GM19328 (cell line): ENCODE measurements at regions not wholly inside any gene's neighbourhood (a gene's known extent, or its start where the extent isn't known, plus 50 kb on each side); places are given as distances from the start of the nearest gene placed in this dataset.
"Not testable (repeated sequence)": the region's sequence is repeated elsewhere in the genome, so short reads cannot be mapped to it uniquely, and the experiment has no call there.

ENCODE experiments used
- ATAC-seq: cut with Tn5 transposase; IDR thresholded peaks from one replicate; pipeline ENCODE4 v1.9.1; 2021; ENCODE audit warnings: mild to moderate bottlenecking, moderate library complexity; ENCODE audit not compliant: unreplicated experiment

DNA sequence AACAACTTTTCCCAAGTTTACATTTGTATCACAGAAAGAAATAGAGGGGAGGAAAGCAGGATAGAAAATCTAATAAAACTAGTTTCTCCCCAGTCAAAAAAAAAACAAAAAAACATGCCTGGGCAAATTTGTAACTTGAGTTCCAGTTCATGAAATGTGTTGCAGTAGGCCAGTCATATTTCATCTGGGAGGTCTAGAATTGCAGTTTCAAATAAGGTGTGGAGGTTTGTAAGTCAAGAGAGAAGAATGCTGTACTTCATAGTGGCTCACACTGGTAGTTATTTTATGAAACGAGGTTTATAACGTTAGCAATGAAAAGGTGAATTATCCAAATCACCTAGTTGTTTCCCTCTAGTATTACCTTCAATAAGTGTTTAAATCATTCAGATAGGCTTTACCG, 1313.9 kb upstream of the SLC39A10 start:
- ATAC-seq, result no peak

DNA sequence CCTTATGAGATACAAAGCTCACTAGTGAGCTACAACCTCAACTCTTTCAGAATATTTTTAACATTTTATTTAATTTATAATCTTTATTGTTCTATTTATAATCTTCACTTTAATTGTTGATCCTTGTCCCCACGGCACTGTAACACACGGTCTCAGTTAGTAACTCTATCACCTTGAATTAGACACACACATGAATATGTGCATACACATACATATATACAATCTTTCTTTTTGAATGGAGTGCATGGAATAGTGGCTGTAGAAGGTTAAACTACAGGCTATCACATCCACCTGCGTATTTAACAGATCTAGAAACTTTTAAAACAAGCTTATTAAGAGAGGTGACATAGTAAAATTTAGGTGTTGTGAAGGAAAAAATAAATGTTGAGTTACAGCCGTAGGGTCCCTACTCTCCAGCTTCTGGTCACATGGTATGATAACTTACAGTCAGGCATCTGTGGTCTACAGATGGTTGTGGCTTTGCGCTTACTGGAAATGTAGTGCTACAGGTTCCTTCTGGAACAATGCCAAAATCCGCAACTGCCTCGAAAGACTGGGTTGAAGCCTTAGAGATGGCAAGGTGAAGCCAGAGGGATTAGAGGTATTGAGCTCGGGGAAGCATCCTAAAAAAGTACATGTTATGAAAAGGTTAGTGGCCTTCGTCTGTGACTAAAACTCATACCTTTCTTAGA, 1324.1 kb upstream of the SLC39A10 start:
- ATAC-seq, result no peak

DNA sequence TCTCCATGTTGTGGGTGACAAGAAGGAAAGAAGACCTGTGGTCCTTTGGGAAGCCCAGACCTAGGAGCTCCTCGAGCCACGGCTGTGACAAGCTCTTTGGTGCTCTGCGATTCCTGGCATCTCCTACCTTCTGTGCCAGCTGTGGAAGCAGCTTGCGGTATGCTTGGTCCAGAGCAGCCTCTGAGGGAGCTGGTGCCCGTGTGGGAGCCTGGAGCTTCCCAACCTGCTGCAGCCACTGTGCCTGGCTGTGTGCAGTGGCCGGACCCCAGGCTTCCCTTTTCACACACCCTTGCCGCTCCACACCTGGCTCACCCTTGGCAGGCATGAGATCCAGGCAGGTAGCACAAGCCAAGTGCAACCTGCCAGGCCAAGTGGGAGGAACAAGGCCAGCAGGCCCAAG, 1328.6 kb upstream of the SLC39A10 start:
- ATAC-seq, result no peak

DNA sequence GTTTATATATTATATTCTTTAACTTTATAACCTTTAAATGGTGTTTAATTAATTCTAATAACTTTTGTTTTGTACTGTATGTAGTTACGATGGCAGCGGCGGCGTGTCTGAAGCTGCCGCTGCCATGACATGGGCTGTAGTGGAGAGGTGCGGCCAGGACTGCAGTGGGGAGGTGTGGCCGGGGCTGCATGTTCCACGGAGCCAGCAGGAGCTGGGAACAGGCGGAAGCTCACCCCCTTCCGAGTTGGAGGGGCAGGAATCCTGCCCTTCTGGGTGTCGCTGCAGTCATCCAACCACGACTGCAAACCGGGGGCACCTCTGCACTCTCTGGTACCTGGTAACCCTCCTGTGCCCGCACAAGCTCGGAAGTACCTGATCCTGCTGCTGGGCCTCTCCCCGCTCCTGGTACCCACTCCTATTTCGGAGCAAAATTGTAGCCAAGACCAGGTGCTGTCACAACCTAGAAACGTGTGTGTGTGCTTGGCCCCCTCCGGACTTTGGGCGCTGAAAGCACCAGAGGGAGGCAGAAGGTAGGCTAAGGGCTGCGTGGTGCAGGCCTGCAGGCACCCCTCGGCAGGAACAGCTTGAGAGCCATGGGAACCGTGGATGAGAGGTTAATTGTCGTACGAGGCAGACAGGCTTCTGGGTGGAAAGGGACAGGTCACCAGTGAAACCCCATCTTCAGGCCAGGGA, 1329.7 kb upstream of the SLC39A10 start:
- ATAC-seq, result no peak

DNA sequence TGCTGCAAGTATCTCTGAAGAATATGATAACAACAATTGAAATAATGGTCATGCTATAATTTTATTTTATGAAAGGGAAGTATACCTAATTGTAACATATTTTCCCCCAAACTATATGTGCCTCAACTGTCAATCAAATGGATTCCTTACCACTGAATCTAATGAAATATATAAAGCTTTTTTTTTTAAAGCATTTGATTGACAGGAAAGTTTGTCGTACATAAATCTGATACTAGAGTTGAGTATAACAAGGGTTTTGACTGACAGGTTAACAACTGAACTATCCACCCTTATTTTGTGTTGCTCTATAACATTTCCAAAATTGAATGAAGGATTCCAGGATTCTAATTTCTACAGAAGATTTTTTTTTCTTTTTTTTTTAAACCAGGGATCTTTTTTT, 1333.3 kb upstream of the SLC39A10 start:
- no peak for ATAC-seq

DNA sequence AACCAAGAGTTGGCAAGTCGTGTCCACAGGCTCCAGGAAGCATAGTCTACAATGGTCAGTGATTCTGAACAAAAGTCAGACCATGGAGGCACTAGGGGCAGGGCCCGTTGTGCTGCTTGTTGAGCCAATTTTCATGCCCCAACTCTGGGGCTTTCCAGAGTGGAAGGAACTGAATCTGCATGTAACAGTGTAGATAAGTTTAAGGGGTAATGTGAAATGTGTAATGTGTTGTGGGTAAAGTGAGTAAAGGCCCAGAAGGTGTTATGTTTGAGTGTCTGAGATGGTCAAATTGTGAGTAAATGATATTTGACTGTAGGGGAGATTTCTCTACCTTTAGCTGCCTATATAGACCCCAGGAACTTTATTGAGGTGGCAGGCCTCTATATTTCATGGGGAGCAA, 1336.5 kb upstream of the SLC39A10 start:
- no peak for ATAC-seq

DNA sequence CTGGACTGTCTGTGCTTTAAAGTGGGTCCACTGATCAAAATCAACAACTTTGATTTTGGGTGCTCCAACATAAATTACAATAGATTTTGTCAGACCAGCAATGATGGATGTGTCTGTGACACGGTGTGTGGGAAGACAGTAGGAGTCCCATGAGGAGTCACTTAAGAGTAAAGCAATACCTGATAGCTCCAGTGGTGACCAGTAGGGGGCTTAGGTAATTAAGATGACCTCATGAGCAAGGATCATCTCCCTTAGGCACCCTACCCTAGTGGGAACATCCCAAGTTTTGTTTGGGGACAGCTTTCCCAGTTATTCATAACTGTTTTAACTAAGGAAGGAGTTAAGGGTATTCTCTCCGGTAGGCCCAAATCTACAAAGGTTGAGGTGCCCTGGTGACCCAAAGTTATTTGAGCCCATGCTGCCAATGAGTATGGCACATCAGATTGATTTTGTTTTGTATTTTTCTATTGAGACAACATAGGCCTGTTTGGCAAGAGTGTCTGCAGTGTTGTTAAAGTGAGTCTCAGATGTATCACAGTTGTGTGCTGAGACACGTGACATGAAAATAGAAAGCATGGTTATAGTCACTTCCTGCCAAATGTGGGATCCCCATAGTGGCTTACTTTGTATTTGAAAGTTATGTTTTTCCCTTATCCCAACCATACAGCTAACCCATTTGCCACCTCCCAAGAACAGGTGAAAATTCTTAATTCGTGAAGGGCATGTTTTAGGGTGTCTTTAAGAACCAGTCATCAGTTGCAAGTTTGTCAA, 1337.6 kb upstream of the SLC39A10 start:
- ATAC-seq, result no peak

DNA sequence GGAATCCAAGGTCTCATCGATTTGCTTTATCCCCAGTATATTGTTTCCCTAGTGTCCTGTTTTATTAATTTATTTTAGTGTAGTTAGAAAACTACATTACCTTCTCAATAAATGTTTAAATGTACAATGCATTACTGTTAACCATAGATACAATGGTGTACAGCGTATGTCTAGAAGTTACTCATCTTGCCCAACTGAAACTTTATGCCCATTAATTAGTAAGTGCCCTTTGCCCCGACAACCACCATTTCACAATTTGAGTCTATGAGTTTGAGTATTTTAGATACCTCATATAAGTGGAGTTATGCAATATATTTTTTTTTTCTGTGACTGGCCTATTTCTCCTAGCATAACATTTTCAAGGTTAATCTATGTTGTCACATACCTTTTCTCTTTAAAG, 1343.0 kb upstream of the SLC39A10 start:
- ATAC-seq, result no peak

DNA sequence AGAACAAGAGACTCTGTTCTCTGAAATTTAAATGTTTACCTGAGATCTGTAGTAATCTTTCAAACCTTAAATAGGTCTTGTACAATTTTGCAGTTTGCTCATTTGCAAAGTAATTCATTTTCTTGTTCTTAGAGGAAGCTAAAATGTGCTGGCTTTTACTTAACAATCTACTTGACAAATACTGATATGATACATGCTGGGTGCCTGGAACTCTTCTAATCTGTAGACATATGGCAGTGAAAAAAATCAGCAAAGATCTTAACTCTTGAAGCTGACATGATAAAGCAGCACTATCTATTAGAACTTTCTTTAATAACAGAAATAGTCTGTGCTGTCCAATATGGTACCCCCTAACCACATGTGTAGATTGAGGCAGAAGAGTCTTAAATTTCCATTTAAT, 1352.8 kb upstream of the SLC39A10 start:
- no peak for ATAC-seq

DNA sequence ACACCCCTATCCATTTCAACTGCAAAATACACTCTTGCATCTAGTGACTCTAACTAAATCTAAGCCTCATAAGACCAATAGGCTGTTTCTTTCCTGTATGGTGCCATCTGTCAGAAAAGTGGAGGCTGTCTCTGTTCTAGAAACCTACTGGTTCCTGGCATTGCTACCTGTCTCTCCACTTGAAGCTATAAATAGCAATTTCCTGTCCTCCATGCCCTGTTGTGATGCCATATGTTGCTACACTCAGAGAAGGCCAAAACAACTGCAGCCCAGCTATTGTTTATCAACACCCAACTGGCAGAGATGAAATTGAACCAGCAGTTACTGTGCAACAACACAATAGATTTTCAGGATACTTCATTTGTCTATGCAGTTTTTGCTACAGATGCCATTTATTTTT, 1355.1 kb upstream of the SLC39A10 start:
- no peak for ATAC-seq

DNA sequence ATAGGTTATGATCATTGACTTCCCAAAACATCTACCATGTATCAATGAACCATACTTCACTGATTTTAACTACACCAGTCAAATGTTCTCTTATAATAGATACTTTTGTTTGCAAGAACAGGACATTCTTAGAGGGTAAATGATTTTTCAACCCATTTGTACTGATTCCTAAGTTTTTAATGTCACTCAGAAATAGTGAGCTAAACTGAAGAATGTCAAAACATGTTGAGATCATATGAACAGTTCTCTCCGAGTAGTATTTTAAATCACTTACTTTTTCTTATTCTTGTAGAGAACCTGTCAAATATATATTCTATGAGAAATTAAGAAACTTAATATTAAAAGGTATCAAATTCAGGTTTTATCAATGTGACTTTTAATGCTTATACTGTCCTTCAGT, 1362.9 kb upstream of the SLC39A10 start:
- ATAC-seq, result no peak

DNA sequence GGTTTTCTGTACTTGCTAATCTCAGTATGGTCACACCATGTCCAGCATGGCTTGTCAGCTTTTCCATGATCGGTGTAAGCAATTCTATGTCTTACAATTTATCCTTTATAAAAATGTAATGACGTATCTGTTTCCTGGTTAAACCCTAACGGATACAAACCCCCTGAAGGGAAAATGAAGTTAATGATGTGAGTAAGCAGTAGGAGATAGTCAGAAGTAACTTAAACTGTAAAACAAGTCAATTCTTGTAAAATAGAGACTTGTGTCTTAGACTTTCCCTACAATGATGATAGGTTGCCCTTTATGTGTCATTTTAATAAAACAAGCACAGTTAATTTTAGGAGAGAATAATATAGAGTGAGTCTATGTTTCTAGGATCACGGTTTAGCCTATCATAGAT, 1365.9 kb upstream of the SLC39A10 start:
- no peak for ATAC-seq

DNA sequence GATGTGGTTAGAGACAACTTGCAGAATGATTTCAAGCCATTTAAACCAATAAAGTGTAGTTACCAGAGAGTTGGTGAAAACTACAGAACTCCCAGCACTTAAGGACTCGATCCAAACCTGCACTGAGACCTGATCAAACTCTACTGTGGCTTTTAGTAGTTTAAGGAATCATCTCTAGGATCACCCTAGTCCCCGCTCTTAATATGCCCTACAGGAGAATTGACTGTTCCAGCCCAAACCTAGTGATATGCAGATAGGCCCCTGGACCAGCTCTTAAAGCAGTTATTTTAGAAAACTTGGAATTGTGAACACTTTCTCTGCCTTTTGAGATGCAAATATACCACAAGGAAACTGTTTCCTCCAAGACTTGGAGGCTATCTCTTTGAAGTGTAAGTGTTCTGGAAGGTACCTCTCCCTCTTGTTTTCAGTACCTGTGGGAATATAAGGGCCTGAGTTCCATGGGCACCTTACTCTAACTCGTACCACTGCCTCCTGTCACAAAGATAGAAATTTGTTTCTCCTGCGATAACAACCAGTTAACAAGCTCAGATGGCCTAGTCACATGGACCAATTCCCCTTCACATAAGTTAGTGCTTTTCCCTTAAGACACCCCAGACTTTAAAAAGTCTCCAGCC, 1367.2 kb upstream of the SLC39A10 start:
- no peak for ATAC-seq

DNA sequence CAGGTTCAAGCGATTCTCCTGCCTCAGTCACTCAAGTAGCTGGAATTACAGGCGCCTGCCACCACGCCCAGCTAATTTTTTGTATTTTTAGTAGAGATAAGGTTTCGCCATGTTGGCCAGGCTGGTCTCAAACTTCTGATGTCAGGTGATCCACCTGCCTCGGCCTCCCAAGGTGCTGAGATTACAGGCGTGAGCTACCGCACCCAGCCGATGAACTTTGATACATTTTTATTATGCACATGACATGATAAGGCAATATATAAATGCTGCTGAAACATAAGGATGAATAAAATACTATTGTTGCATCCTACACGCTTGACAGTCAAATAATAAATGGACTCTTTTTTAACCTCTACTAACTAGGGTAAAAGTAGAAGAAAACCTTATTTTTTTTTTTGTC, 1380.4 kb upstream of the SLC39A10 start:
- ATAC-seq, result not testable (repeated sequence)

DNA sequence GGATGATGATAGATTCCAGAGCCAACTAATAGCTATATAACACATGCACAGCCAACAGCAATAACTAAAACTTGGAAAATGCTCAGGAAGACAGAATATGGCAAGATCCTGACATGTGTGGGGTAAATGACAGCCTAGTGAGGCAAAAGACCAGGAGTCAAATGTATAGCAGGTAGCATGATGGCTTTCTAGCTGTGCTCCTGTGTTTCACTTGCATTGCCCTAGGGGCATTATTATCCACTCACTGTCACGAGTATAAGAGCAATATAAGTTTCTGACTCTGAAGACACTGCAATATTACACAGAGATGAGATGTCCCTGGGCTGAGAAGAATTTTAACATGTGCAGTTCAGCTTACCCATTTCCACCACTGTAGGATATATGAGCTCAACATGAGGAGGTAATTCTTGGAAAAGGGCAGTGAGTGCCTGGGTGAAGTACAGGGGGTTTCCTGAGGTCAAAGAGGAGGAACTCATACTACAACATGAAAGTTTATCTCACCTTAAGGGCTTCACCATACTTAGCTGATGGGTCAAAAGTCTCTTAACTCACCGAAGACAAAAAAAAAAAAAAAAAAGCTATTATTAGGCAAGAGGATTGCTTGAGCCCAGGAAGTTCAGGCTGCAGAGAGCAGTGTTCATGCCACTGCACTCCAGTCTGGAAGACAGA, 1385.6 kb upstream of the SLC39A10 start:
- ATAC-seq, result no peak

DNA sequence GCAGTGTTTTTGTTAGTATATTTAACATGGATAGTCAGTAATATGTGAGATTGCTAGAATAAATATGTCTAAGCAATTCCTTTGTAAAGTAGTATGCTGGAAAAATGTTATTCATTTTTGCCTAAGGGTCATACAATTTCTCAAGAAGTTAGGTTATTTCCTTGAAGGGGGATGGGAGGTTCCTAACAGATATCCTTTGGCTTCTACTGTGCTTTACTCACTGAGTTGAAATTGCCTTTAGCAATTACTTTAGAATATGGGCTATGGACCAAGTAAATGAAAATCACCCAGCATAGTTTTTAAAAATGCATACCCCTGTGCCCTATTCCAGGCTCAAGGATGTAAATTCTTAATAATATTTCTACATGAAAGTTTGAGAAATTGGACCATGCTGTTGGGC, 1386.4 kb upstream of the SLC39A10 start:
- no peak for ATAC-seq

DNA sequence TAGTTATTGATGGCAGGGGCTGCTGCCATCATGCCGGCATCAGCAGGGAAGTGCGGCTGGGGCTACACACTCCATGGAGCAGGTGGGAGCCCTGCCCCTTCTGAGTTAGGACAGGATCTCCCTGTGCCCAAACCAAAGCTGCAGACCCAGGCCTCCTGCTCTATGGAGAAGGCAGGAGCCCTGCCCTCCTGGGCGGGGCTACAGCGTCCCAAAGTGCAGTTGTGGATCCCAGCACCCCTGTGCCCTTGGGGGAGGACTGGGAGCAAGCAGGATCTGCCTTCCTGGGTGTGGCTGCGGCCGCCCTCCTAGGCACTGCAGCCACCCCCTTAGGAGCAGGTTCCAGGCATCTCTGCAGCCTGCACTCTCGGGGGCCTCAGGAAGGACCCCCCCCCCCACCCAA, 1392.4 kb upstream of the SLC39A10 start:
- no peak for ATAC-seq

DNA sequence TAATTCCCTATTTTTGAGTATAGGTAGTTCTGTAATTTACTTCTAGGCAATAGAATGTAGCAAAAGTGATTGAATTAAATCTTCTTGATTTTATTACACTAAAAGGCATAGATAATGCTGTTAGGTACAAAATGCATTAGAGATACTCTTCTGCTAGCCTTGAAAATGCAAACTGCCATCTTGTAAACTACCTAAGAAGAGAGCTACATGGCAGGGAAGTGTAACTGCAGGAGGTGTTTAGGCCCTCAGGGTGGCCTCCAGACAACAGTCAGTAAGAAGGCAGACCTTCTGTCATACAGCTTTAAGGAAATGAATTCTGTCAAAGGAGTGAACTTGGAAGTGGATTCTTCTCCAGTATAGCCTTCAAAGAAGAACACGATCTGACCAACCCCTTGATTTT, 1396.8 kb upstream of the SLC39A10 start:
- ATAC-seq, result no peak

DNA sequence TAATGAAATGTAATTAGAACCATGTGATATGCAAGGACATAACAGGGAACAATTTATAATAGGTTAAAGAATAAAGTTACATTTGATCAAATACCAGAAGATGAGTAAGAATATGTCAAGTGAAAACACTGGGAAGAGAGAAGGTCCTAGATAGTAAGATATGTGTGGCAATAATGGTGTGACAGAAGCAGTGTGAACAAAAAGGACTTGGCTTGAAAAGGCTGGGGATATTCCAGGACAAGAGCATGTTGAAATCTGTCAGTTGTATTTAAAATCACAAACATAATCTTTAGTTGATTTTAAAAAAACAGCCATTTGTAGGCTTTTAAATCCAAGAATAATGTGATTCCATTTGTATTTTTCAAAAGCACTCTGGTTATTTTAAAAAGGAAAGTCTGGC, 1399.9 kb upstream of the SLC39A10 start:
- no peak for ATAC-seq

DNA sequence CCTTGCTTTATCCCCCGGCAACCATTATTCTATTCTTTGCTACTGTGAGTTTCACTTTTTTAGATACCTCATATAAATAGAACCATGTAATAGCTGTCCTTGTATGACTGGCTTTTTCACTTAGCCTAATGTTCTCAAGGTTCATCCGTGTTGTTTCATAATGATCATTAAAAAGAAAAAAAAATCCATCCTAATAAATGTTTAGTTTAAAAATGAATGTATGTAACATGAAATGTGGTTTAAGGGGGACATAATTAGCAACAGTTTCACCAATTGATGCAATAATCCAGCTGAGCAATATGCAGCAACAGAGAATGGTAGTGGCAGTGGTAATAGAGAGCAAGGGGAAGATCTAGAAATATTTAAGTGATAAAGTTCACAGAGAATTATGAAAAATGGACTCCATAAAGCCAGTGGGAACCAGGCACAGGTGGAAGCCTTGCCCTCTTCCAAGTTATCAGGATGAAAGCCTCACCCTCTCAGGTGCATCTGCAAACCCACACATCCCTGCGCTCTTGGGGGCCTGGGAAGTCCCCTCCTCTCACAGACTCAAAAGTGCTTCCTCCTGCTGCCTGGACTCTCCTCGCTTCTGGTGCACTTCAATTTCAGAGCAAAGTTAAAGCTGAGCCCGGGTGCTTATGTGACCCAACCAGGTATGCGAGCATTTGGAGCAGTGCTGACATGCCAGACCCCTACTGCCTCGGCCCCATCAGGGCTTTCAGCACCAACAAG, 1403.3 kb upstream of the SLC39A10 start:
- ATAC-seq, result no peak
